ENCODE measurements at regions not wholly inside any gene's neighbourhood (a gene's known extent, or its start where the extent isn't known, plus 50 kb on each side); places are given as distances from the start of the nearest gene placed in this dataset.

DNA sequence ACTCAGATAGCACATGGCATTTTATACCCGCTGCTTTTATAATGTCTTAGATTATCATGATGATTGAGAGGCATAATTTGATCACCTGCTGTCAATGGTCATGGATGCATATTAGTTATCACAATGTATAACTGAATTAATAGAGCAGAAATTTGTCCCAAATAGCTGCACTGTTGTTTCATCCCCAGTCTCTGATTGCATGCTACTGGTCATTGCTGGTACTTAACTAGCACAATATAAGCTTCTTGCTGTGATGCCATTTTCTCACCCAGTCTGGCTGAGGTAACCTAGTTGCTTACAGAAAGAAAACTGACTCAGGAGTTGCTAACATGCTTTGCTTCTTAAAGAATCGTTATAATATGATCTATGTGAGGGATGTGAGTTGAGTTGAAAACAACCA is 76.8 kb upstream of the PLEKHA5 start:
- Histone ChIP-seq H3K4me3 (ENCODE audit: low read depth in 1 of 2, low read length in 2 of 2) (no peak overlapping the region), H3K27ac (ENCODE audit: low read depth, low read length) (no peak overlapping the region), H3K4me1 (ENCODE audit: control insufficient read depth in 1 of 2, insufficient read depth in 2 of 2, low read length in 2 of 2) (no peaks in the 10 kb centered on the region), H3K9me3 (ENCODE audit: control insufficient read depth in 1 of 2, low read length in 2 of 2) (no peaks in the 10 kb centered on the region), H3K9ac (ENCODE audit: low read depth in 1 of 2, low read length in 2 of 2) (no peak overlapping the region), H3K27me3 (ENCODE audit: control insufficient read depth in 1 of 2, insufficient read depth in 2 of 2, low read length in 2 of 2) (no peaks in the 10 kb centered on the region), H3K36me3 (ENCODE audit: control insufficient read depth in 1 of 2, insufficient read depth in 2 of 2, low read length in 2 of 2) (no peaks in the 10 kb centered on the region)

DNA sequence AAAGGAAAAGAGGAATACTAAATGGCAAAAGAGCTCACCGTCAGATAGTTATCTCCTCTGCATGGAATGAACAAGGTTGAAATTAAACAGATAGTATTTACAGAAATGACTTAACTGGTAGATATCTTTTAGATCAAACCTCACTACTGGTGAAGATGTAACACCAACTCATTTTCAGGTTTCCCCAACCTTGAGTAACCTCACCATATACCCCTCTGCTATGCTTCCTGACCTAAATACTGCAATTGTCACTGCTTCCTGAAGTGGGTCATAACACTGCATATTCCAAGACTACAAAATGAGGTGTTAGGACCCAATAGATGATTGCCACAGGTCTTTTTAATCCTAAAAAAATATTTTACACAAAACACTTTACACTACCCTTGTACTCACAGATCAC is 76.3 kb upstream of the PLEKHA5 start:
- Histone ChIP-seq H3K27ac (ENCODE audit: low read depth, low read length) (no peak overlapping the region), H3K4me1 (ENCODE audit: control insufficient read depth in 1 of 2, insufficient read depth in 2 of 2, low read length in 2 of 2) (peaks cover 0 to under 1% of the 10 kb centered on the region in 2 donors), H3K9me3 (ENCODE audit: control insufficient read depth in 1 of 2, low read length in 2 of 2) (no peaks in the 10 kb centered on the region), H3K27me3 (ENCODE audit: control insufficient read depth in 1 of 2, insufficient read depth in 2 of 2, low read length in 2 of 2) (no peaks in the 10 kb centered on the region), H3K4me3 (ENCODE audit: low read depth in 1 of 2, low read length in 2 of 2) (no peak overlapping the region), H3K36me3 (ENCODE audit: control insufficient read depth in 1 of 2, insufficient read depth in 2 of 2, low read length in 2 of 2) (no peaks in the 10 kb centered on the region), H3K9ac (ENCODE audit: low read depth in 1 of 2, low read length in 2 of 2) (no peak overlapping the region)

DNA sequence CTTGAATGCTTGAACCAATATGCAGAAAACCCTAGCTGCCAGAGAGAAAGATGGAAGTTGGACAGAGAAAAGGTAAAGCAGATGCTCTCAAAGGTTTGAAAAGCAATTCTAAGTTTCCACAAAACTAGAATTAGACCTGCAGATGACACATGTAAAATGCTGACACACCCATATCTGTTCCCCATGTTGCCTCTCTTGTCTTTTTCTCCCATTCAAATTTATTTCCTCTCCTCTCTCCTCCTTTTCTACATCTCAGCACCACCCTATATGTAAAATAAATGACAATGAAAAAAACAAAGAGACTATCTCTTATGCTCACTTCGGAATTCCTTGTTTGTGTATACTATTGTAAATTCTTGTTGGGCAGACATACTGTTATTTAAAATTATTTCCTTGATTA is 75.5 kb upstream of the PLEKHA5 start:
- Histone ChIP-seq H3K9me3 (ENCODE audit: control insufficient read depth in 1 of 2, low read length in 2 of 2) (no peaks in the 10 kb centered on the region), H3K4me1 (ENCODE audit: control insufficient read depth in 1 of 2, insufficient read depth in 2 of 2, low read length in 2 of 2) (peaks cover 0 to 6% of the 10 kb centered on the region in 2 donors), H3K9ac (ENCODE audit: low read depth in 1 of 2, low read length in 2 of 2) (no peak overlapping the region), H3K27me3 (ENCODE audit: control insufficient read depth in 1 of 2, insufficient read depth in 2 of 2, low read length in 2 of 2) (no peaks in the 10 kb centered on the region), H3K4me3 (ENCODE audit: low read depth in 1 of 2, low read length in 2 of 2) (no peak overlapping the region), H3K27ac (ENCODE audit: low read depth, low read length) (no peak overlapping the region), H3K36me3 (ENCODE audit: control insufficient read depth in 1 of 2, insufficient read depth in 2 of 2, low read length in 2 of 2) (no peaks in the 10 kb centered on the region)

DNA sequence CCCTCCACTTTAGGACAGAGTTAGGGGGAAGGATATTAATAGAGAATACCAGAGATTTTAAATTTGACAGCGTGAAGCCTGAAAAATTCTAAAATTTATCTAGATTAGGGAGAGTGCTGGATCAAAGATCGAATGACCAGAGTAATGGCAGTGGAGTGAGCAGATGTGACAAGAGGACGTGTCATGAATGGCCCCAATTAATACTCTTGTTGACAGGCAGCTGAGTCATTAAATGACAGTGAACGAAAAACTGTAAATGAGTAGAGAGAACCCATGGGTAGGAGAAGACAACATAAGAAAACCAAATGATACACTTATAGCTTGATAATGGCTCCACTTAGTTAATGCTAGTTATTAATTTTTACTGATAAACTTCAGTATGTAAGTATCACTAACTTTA is 73.9 kb upstream of the PLEKHA5 start:
- H3K27ac ChIP-seq (ENCODE audit: low read depth, low read length) = no peak overlapping the region
- H3K9ac ChIP-seq (ENCODE audit: low read depth in 1 of 2, low read length in 2 of 2) = no peak overlapping the region
- H3K4me3 ChIP-seq (ENCODE audit: low read depth in 1 of 2, low read length in 2 of 2) = no peak overlapping the region
- no peaks in the 10 kb centered on the region for H3K27me3 ChIP-seq (ENCODE audit: control insufficient read depth in 1 of 2, insufficient read depth in 2 of 2, low read length in 2 of 2)
- H3K4me1 ChIP-seq (ENCODE audit: control insufficient read depth in 1 of 2, insufficient read depth in 2 of 2, low read length in 2 of 2) = peaks cover 0 to 6% of the 10 kb centered on the region in 2 donors
- no peaks in the 10 kb centered on the region for H3K9me3 ChIP-seq (ENCODE audit: control insufficient read depth in 1 of 2, low read length in 2 of 2)
- no peaks in the 10 kb centered on the region for H3K36me3 ChIP-seq (ENCODE audit: control insufficient read depth in 1 of 2, insufficient read depth in 2 of 2, low read length in 2 of 2)

DNA sequence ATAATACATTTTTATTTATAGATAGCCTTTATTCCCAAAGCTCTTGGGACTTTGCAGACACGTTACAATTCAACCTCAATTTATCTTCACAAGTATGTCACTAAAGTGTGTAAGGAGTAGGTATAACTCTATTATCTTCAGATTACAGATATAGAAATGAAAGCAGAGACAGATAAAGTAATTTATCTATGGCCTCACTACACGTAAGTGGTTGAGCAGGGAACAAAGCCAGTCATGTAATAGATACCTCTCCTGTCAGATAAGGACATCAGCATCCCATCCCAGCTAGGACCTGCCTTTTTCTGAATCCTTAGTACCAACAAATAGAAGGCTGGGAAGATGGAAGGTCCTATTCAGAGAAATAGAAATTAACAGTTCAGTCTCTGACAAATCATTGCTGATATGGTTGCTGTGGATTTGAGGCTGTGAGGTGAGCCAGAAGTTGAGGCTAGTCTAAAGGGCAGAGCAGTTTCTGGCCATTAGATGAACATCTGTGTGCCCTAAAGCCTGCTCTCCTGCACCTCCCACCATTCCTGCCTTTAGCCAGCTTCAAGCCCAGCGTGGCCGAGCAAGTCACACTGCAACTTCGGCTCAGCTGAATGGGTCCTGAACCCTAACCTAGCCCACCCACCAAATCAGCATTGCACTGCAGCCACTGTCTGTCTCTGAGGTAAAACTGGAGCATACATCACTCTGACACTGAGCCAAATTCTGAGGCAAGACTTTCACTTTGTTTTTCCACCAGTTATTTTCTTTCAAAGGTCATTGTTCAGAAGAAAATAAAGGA is 71.1 kb upstream of the PLEKHA5 start:
- H3K36me3 ChIP-seq (ENCODE audit: control insufficient read depth in 1 of 2, insufficient read depth in 2 of 2, low read length in 2 of 2) = no peaks in the 10 kb centered on the region
- no peaks in the 10 kb centered on the region for H3K27me3 ChIP-seq (ENCODE audit: control insufficient read depth in 1 of 2, insufficient read depth in 2 of 2, low read length in 2 of 2)
- peaks cover 0 to 6% of the 10 kb centered on the region in 2 donors for H3K4me1 ChIP-seq (ENCODE audit: control insufficient read depth in 1 of 2, insufficient read depth in 2 of 2, low read length in 2 of 2)
- H3K9ac ChIP-seq (ENCODE audit: low read depth in 1 of 2, low read length in 2 of 2) = no peak overlapping the region
- no peaks in the 10 kb centered on the region for H3K9me3 ChIP-seq (ENCODE audit: control insufficient read depth in 1 of 2, low read length in 2 of 2)
- no peak overlapping the region for H3K27ac ChIP-seq (ENCODE audit: low read depth, low read length)
- peak overlapping the region; percentile 22 to 37 for H3K4me3 ChIP-seq (ENCODE audit: low read depth in 1 of 2, low read length in 2 of 2)

GRCh38 chr12:19064713-19065112 is 64.8 kb upstream of the PLEKHA5 start:
- no peak overlapping the region for H3K4me3 ChIP-seq (ENCODE audit: low read depth in 1 of 2, low read length in 2 of 2)
- no peak overlapping the region for H3K9ac ChIP-seq (ENCODE audit: low read depth in 1 of 2, low read length in 2 of 2)

GRCh38 chr12:19065223-19065622 is 64.3 kb upstream of the PLEKHA5 start:
- H3K27ac ChIP-seq (ENCODE audit: low read depth, low read length) = no peak overlapping the region
- no peaks in the 10 kb centered on the region for H3K9me3 ChIP-seq (ENCODE audit: control insufficient read depth in 1 of 2, low read length in 2 of 2)
- H3K36me3 ChIP-seq (ENCODE audit: control insufficient read depth in 1 of 2, insufficient read depth in 2 of 2, low read length in 2 of 2) = no peaks in the 10 kb centered on the region
- H3K4me1 ChIP-seq (ENCODE audit: control insufficient read depth in 1 of 2, insufficient read depth in 2 of 2, low read length in 2 of 2) = peaks cover 4 to 14% of the 10 kb centered on the region in 2 donors
- no peaks in the 10 kb centered on the region for H3K27me3 ChIP-seq (ENCODE audit: control insufficient read depth in 1 of 2, insufficient read depth in 2 of 2, low read length in 2 of 2)
- no peak overlapping the region for H3K4me3 ChIP-seq (ENCODE audit: low read depth in 1 of 2, low read length in 2 of 2)
- no peak overlapping the region for H3K9ac ChIP-seq (ENCODE audit: low read depth in 1 of 2, low read length in 2 of 2)

More at GRCh38 chr12:19064713-19065112, 64.8 kb upstream of the PLEKHA5 start:
- H3K36me3 ChIP-seq (ENCODE audit: control insufficient read depth in 1 of 2, insufficient read depth in 2 of 2, low read length in 2 of 2) = no peaks in the 10 kb centered on the region
- H3K27ac ChIP-seq (ENCODE audit: low read depth, low read length) = no peak overlapping the region
- peaks cover 4 to 14% of the 10 kb centered on the region in 2 donors for H3K4me1 ChIP-seq (ENCODE audit: control insufficient read depth in 1 of 2, insufficient read depth in 2 of 2, low read length in 2 of 2)
- H3K27me3 ChIP-seq (ENCODE audit: control insufficient read depth in 1 of 2, insufficient read depth in 2 of 2, low read length in 2 of 2) = no peaks in the 10 kb centered on the region
- no peaks in the 10 kb centered on the region for H3K9me3 ChIP-seq (ENCODE audit: control insufficient read depth in 1 of 2, low read length in 2 of 2)

DNA sequence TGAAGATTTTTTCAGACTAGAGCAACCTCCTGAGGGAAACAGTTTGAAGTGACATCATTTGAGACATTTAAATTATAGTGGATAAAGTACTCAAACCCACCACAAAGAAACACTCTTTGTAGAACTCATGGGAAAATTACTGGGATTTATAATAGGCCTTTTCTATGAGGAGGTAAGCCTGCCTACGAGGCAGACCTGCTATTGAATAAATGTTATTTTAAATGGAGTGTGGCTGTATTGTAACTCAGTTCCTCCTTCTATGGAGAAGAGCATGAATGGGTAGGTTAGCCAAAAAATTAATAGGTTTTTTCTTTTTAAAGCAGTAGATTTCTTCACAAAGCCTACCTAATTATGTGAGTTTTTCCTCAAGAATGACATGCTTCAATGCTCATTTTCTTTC is 63.7 kb upstream of the PLEKHA5 start:
- Histone ChIP-seq H3K36me3 (ENCODE audit: control insufficient read depth in 1 of 2, insufficient read depth in 2 of 2, low read length in 2 of 2) (no peaks in the 10 kb centered on the region), H3K9ac (ENCODE audit: low read depth in 1 of 2, low read length in 2 of 2) (no peak overlapping the region), H3K4me3 (ENCODE audit: low read depth in 1 of 2, low read length in 2 of 2) (no peak overlapping the region), H3K27me3 (ENCODE audit: control insufficient read depth in 1 of 2, insufficient read depth in 2 of 2, low read length in 2 of 2) (no peaks in the 10 kb centered on the region), H3K4me1 (ENCODE audit: control insufficient read depth in 1 of 2, insufficient read depth in 2 of 2, low read length in 2 of 2) (peaks cover 4 to 14% of the 10 kb centered on the region in 2 donors), H3K27ac (ENCODE audit: low read depth, low read length) (no peak overlapping the region), H3K9me3 (ENCODE audit: control insufficient read depth in 1 of 2, low read length in 2 of 2) (no peaks in the 10 kb centered on the region)

DNA sequence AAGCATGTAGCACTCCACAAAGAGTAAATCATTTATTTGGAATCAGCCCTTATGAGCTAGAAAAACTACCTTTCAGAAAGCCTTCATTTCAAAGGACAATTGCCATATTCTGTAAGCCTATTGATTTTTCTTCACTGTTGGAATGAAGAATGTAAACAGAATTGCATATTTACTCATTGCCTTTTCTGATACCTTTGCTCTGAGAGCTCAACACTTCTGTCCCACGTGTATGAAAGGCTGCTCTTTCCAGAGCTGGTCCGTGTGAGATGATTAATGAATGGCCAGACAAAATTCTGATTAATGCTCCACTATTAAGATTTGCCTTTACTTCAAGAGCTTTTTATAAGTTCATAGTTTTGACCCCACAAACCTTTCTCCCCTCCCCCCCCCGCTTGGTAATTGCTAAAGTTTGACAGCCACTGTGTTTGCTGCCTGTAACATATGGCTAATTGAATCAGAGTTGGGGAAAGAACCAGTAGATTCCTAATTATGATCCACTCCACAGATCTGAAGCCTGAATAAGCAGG is 63.0 kb upstream of the PLEKHA5 start:
- Histone ChIP-seq H3K9ac (ENCODE audit: low read depth in 1 of 2, low read length in 2 of 2) (no peak overlapping the region), H3K36me3 (ENCODE audit: control insufficient read depth in 1 of 2, insufficient read depth in 2 of 2, low read length in 2 of 2) (no peaks in the 10 kb centered on the region), H3K4me1 (ENCODE audit: control insufficient read depth in 1 of 2, insufficient read depth in 2 of 2, low read length in 2 of 2) (peaks cover 4 to 14% of the 10 kb centered on the region in 2 donors), H3K27me3 (ENCODE audit: control insufficient read depth in 1 of 2, insufficient read depth in 2 of 2, low read length in 2 of 2) (no peaks in the 10 kb centered on the region), H3K27ac (ENCODE audit: low read depth, low read length) (no peak overlapping the region), H3K4me3 (ENCODE audit: low read depth in 1 of 2, low read length in 2 of 2) (no peak overlapping the region), H3K9me3 (ENCODE audit: control insufficient read depth in 1 of 2, low read length in 2 of 2) (no peaks in the 10 kb centered on the region)

- Histone ChIP-seq H3K4me1 (ENCODE audit: control insufficient read depth in 1 of 2, insufficient read depth in 2 of 2, low read length in 2 of 2) (peaks cover 4 to 14% of the 10 kb centered on the region in 2 donors), H3K9ac (ENCODE audit: low read depth in 1 of 2, low read length in 2 of 2) (no peak overlapping the region), H3K36me3 (ENCODE audit: control insufficient read depth in 1 of 2, insufficient read depth in 2 of 2, low read length in 2 of 2) (no peaks in the 10 kb centered on the region), H3K27me3 (ENCODE audit: control insufficient read depth in 1 of 2, insufficient read depth in 2 of 2, low read length in 2 of 2) (no peaks in the 10 kb centered on the region), H3K9me3 (ENCODE audit: control insufficient read depth in 1 of 2, low read length in 2 of 2) (no peaks in the 10 kb centered on the region), H3K27ac (ENCODE audit: low read depth, low read length) (no peak overlapping the region), H3K4me3 (ENCODE audit: low read depth in 1 of 2, low read length in 2 of 2) (no peak overlapping the region)
These were observed 61.4 kb upstream of the PLEKHA5 start for GRCh38 chr12:19068137-19068536.

Data from duodenal mucosa (tissue), 2 donors.